Gastroesophageal sphincter (tissue), 3 donors: ENCODE measurements at regions not wholly inside any gene's neighbourhood (a gene's known extent, or its start where the extent isn't known, plus 50 kb on each side); places are given as distances from the start of the nearest gene placed in this dataset.
"Not testable (repeated sequence)": the region's sequence is repeated elsewhere in the genome, so short reads cannot be mapped to it uniquely, and the experiment has no call there.

Experiments
- CTCF ChIP-seq, 4 experiments: fragments of 200-600 bp in 2 of 4; fragments of 450-650 bp in 2 of 4; sonication (generic) in 1 of 4; IDR thresholded peaks; one replicate each; pipeline ENCODE4 v1.5.1; 2017 to 2019; ENCODE audit warnings: antibody characterized with exemption in 4 of 4, mild to moderate bottlenecking in 2 of 4, moderate library complexity in 2 of 4
- POLR2A ChIP-seq, 2 donors: fragments of 450-650 bp; IDR thresholded peaks; one replicate each; pipeline ENCODE4 v1.6.1; 2017; ENCODE audit warnings: antibody characterized with exemption in 2 of 2, mild to moderate bottlenecking in 2 of 2, moderate library complexity in 1 of 2

- TF ChIP-seq POLR2A, CTCF (IDR thresholded peaks at IDR 0.05): not testable (repeated sequence)
Observed at GRCh38 chr12:127608359-127608758, 658.6 kb upstream of the TMEM132C start.
